HCT116 (cell line): ENCODE measurements at regions not wholly inside any gene's neighbourhood (a gene's known extent, or its start where the extent isn't known, plus 50 kb on each side); places are given as distances from the start of the nearest gene placed in this dataset.

Experiments
- ATAC-seq: fragments of 200-7000 bp; cut with Tn5 transposase; 2 replicates; pipeline ENCODE4 v1.9.1; 2020; ENCODE audit warnings: mild to moderate bottlenecking, moderate library complexity
- BruUV-seq: library from RNA; stranded (reverse); fragments of 400-500 nt; replicated peaks from 2 replicates; lab custom pipeline; 2021; lab: Mats Ljungman, UMichigan
- CTCF ChIA-PET: fragments of 300-600 bp; sonication (Branson Sonifier 250); formaldehyde crosslinking; loops from one replicate; lab custom pipeline; 2021; ENCODE audit warnings: antibody characterized with exemption; lab: Charles Lee
- POLR2A ChIA-PET: fragments of 300-600, 350-600 bp; sonication (Branson Sonifier 250); formaldehyde crosslinking; loops from one replicate; lab custom pipeline; 2021; ENCODE audit warnings: antibody characterized with exemption; lab: Charles Lee
- RAD21 ChIA-PET, 2 experiments: fragments of 300-600 bp; sonication (Branson Sonifier 250); formaldehyde crosslinking; loops; one replicate each; lab custom pipeline; 2023; ENCODE audit warnings: low total read pairs in 2 of 2; ENCODE audit not compliant: uncharacterized antibody in 2 of 2, unreplicated experiment in 2 of 2, low non-redundant PET in 1 of 2; lab: Charles Lee
- DNase-seq: peaks from one replicate; pipeline ENCODE4 v3.0.0-alpha.2; 2010; ENCODE audit warnings: low read depth, low spot score
- H2AFZ ChIP-seq: fragments of 200-600 bp; shearing (Covaris generic), sonication (generic); 2 replicates; pipeline ENCODE4 v1.6.1; 2017; ENCODE audit warnings: low read depth, mixed run types, mixed read lengths, antibody characterized with exemption, low read length; ENCODE audit not compliant: poor library complexity, severe bottlenecking
- H3K27ac ChIP-seq: 2 replicates; pipeline ENCODE4 v1.5.1; 2012; ENCODE audit warnings: low read depth, low read length
- H3K27me3 ChIP-seq: fragments of 200-600 bp; sonication (generic); 2 replicates; pipeline ENCODE4 v1.6.1; 2016; ENCODE audit warnings: mixed run types, low read length, mixed read lengths; ENCODE audit not compliant: insufficient read depth
- H3K36me3 ChIP-seq, 2 experiments: fragments of 200-500 bp in 1 of 2; fragments of 200-600 bp in 1 of 2; sonication (Bioruptor generic) in 1 of 2; sonication (generic) in 1 of 2; 2 replicates each; pipeline versions ENCODE4 v1.5.1 to v1.6.1; 2014 to 2016; ENCODE audit warnings: low read length in 2 of 2, inconsistent platforms in 1 of 2, mixed read lengths in 1 of 2, mixed run types in 1 of 2; ENCODE audit not compliant: insufficient read depth in 2 of 2, control insufficient read depth in 1 of 2
- H3K4me1 ChIP-seq, 2 experiments: fragments of 200-600 bp in 1 of 2; sonication (generic) in 1 of 2; 2 replicates each; pipeline versions ENCODE4 v1.5.1 to v1.6.1; 2012 to 2017; ENCODE audit warnings: low read length in 2 of 2, inconsistent platforms in 1 of 2, mild to moderate bottlenecking in 1 of 2, mixed read lengths in 1 of 2, mixed run types in 1 of 2, moderate library complexity in 1 of 2; ENCODE audit not compliant: insufficient read depth in 2 of 2, control insufficient read depth in 1 of 2
- H3K4me2 ChIP-seq: fragments of 200-600 bp; sonication (generic); 2 replicates; pipeline ENCODE4 v1.6.1; 2017; ENCODE audit warnings: mixed run types, low read length, mixed read lengths
- H3K4me3 ChIP-seq, 2 experiments: fragments of 200-600 bp in 1 of 2; sonication (generic) in 1 of 2; replicated peaks in 1 of 2; 2 replicates each; pipeline ENCODE4 v1.5.1; 2011 to 2016; ENCODE audit warnings: low read length in 2 of 2, control low read depth in 1 of 2, low read depth in 1 of 2, mild to moderate bottlenecking in 1 of 2, mixed read lengths in 1 of 2, mixed run types in 1 of 2
- H3K79me2 ChIP-seq: fragments of 200-600 bp; sonication (generic); 2 replicates; pipeline ENCODE4 v1.6.1; 2017; ENCODE audit warnings: mild to moderate bottlenecking, mixed run types, low read length, moderate library complexity, mixed read lengths; ENCODE audit not compliant: insufficient read depth
- H3K9ac ChIP-seq: fragments of 200-600 bp; sonication (generic); 2 replicates; pipeline ENCODE4 v1.6.1; 2016; ENCODE audit warnings: low read length, mixed read lengths
- H3K9me2 ChIP-seq: fragments of 200-600 bp; sonication (generic), shearing (Covaris generic); 2 replicates; pipeline ENCODE4 v1.6.1; 2017; ENCODE audit warnings: mixed run types, mild to moderate bottlenecking, moderate library complexity; ENCODE audit not compliant: insufficient read depth
- H3K9me3 ChIP-seq, 2 experiments: fragments of 200-500 bp in 1 of 2; fragments of 200-600 bp in 1 of 2; sonication (Bioruptor generic) in 1 of 2; sonication (generic) in 1 of 2; 2 replicates each; pipeline ENCODE4 v1.6.1; 2014 to 2017; ENCODE audit warnings: low read length in 2 of 2, mixed read lengths in 2 of 2, inconsistent platforms in 1 of 2, low read depth in 1 of 2, mild to moderate bottlenecking in 1 of 2, mixed run types in 1 of 2, moderate library complexity in 1 of 2; ENCODE audit not compliant: control insufficient read depth in 1 of 2, insufficient read depth in 1 of 2
- H4K20me1 ChIP-seq: fragments of 200-600 bp; sonication (generic), shearing (Covaris generic); 2 replicates; pipeline ENCODE4 v1.6.1; 2017; ENCODE audit warnings: mixed run types, mild to moderate bottlenecking, moderate library complexity; ENCODE audit not compliant: insufficient read depth
- CBX3 ChIP-seq: IDR thresholded peaks from 2 replicates; pipeline ENCODE4 v1.6.1; 2012; ENCODE audit warnings: low read depth
- FOSL1 ChIP-seq: IDR thresholded peaks from 2 replicates; pipeline ENCODE4 v1.6.1; 2012; ENCODE audit warnings: low read depth
- JUND ChIP-seq: IDR thresholded peaks from 2 replicates; pipeline ENCODE4 v1.6.1; 2012
- POLR2AphosphoS5 ChIP-seq: IDR thresholded peaks from 2 replicates; pipeline ENCODE4 v1.6.1; 2011; ENCODE audit warnings: mild to moderate bottlenecking, low read depth, low read length, moderate library complexity
- RAD21 ChIP-seq: IDR thresholded peaks from 2 replicates; pipeline ENCODE4 v1.6.1; 2012; ENCODE audit warnings: low read depth, mild to moderate bottlenecking
- SIN3A ChIP-seq: IDR thresholded peaks from 2 replicates; pipeline ENCODE4 v1.6.1; 2012; ENCODE audit warnings: low read depth
- SRF ChIP-seq: IDR thresholded peaks from 2 replicates; pipeline ENCODE4 v1.6.1; 2012; ENCODE audit warnings: low read depth
- TCF7L2 ChIP-seq: IDR thresholded peaks from 2 replicates; pipeline ENCODE4 v1.7.0; 2011; ENCODE audit warnings: borderline replicate concordance, inconsistent platforms; ENCODE audit not compliant: insufficient read depth, insufficient read length; ENCODE audit errors: extremely low read depth
- YY1 ChIP-seq: IDR thresholded peaks from 2 replicates; pipeline ENCODE4 v1.6.1; 2011; ENCODE audit warnings: low read length, low read depth, moderate library complexity, mild to moderate bottlenecking; ENCODE audit not compliant: insufficient replicate concordance; ENCODE audit errors: extremely low read depth
- ZFX ChIP-seq: fragments of 450-650 bp; IDR thresholded peaks from 2 replicates; pipeline ENCODE4 v1.6.1; 2017
- ZNF274 ChIP-seq: fragments of 200-500 bp; sonication (Bioruptor generic); IDR thresholded peaks from 2 replicates; pipeline ENCODE4 v1.6.1; 2014; ENCODE audit warnings: mild to moderate bottlenecking, low read depth, low read length, inconsistent platforms
- intact Hi-C: fragments of 100-400 bp; cut with micrococcal nuclease; formaldehyde crosslinking; loops from 2 replicates; pipeline ENCODE4 v1.10.0; 2022
- TF ChIP-seq, protein P1 (sequence below): IDR thresholded peaks from 2 replicates; pipeline ENCODE4 v1.6.1; 2011; ENCODE audit warnings: mild to moderate bottlenecking, low read length, moderate library complexity; ENCODE audit not compliant: insufficient replicate concordance; ENCODE audit errors: extremely low read depth

DNA sequence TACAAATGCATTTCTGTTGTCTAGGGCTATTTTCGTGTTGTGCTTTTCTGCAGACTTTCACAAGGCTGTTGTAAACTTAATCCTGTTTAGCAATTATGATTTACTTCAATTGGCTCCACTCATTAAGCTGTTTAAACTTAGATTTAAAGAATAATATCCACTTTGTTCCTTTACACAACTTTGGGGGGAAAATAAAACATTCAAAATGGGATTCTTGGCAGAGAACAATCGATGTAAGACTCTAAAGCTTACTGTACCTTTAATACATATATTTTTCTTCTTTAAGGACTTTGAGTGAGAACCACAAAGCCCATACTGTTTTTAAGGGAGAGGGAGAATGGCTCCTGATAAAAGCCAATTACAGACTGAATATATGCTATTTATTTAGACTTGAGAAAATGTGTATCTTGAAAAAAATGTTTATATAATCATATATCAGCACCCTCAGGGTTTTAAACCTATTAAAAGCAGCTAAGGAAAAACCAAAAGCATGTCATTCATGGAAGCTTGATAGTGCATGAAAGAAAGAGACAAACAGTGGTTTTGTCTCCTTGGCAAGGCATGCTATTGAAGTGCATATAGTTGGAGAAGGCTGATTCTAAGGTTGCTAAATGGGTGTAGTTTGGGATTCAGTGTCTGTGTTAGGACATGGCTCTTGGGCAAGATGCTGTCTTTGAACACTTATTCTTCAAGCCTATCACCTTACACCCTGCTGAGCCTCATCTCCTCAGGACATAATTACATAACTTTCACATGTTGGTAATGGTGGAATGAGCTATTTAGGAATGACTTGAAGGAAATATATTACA is 293.4 kb upstream of the TBC1D5 start:
- ChIA-PET CTCF (no interaction called here), RAD21 (no interaction called here), POLR2A (no interaction called here)
- no peaks in the 10 kb centered on the region for H3K36me3 ChIP-seq
- no peaks in the 10 kb centered on the region for H3K9me2 ChIP-seq
- no peaks in the 10 kb centered on the region for H3K4me1 ChIP-seq
- no peak overlapping the region for H2AFZ ChIP-seq
- H3K27me3 ChIP-seq = no peaks in the 10 kb centered on the region
- H3K79me2 ChIP-seq = no peaks in the 10 kb centered on the region
- H3K9ac ChIP-seq = no peak overlapping the region
- H3K27ac ChIP-seq = no peak overlapping the region
- no peak overlapping the region for H3K4me3 ChIP-seq
- no peaks in the 10 kb centered on the region for H4K20me1 ChIP-seq
- ATAC-seq (no peak), DNase-seq (no peak)
- TF ChIP-seq JUND = no peak
- no peak for TF ChIP-seq FOSL1
- TF ChIP-seq CBX3 = no peak
- TF ChIP-seq POLR2AphosphoS5 = no peak
- TF ChIP-seq TCF7L2 = no peak
- no peak for TF ChIP-seq SIN3A
- TF ChIP-seq SRF = no peak
- TF ChIP-seq ZFX = no peak
- no peak for TF ChIP-seq YY1
- TF ChIP-seq, protein P1, sequence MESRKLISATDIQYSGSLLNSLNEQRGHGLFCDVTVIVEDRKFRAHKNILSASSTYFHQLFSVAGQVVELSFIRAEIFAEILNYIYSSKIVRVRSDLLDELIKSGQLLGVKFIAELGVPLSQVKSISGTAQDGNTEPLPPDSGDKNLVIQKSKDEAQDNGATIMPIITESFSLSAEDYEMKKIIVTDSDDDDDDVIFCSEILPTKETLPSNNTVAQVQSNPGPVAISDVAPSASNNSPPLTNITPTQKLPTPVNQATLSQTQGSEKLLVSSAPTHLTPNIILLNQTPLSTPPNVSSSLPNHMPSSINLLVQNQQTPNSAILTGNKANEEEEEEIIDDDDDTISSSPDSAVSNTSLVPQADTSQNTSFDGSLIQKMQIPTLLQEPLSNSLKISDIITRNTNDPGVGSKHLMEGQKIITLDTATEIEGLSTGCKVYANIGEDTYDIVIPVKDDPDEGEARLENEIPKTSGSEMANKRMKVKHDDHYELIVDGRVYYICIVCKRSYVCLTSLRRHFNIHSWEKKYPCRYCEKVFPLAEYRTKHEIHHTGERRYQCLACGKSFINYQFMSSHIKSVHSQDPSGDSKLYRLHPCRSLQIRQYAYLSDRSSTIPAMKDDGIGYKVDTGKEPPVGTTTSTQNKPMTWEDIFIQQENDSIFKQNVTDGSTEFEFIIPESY = no peak
- TF ChIP-seq ZNF274 = no peak
- TF ChIP-seq RAD21 = no peak
- BruUV-seq = no TSS peak
- no peak overlapping the region for H3K4me2 ChIP-seq
- H3K9me3 ChIP-seq = no peaks in the 10 kb centered on the region
- intact Hi-C loops = no loop called here
